ENCODE measurements at regions not wholly inside any gene's neighbourhood (a gene's known extent, or its start where the extent isn't known, plus 50 kb on each side); places are given as distances from the start of the nearest gene placed in this dataset.

DNA sequence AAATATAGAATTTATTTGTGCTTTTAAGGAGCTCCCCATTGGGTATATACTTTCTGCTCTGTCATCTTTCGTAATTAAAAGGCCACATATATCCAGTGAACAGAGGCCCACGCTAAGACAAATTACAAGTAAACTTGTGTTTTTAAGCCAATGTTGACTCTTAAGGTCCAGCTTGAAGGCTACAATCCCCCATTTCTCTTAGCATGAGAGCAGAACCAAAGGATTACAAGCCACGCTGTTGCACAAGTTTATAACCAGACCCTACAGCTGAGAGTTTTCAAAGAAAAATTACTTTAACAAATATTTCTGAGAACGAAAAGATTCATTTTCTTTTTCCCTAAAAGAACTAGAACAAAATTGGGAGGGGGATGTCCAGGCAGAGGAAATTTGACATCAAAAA lies 471.0 kb downstream of the TXNL1 start:
- Histone ChIP-seq H2AK5ac (ENCODE audit: insufficient read length, low read length) (no peak overlapping the region), H3K9me3 (ENCODE audit: control insufficient read depth, low read depth, low read length) (no peaks in the 10 kb centered on the region), H3K4me1 (ENCODE audit: insufficient read depth, low read length) (peaks cover 4% of the 10 kb centered on the region; the same call in 1 of the 2 replicates), H3K56ac (ENCODE audit: insufficient read length, low read depth, low read length) (no peak overlapping the region), H2BK5ac (ENCODE audit: insufficient read length, low read length) (no peak overlapping the region), H3K27ac (ENCODE audit: insufficient read length, low read depth, low read length) (no peak overlapping the region), H3K9ac (ENCODE audit: extremely low read depth, insufficient read length, low read length) (no peak overlapping the region), H2BK12ac (ENCODE audit: insufficient read length, low read depth, low read length) (no peak overlapping the region), H2BK15ac (ENCODE audit: low read depth, low read length) (no peak overlapping the region), H3K18ac (ENCODE audit: insufficient read length, low read depth, low read length) (no peak overlapping the region), H3K27me3 (ENCODE audit: insufficient read depth, low read length) (no peaks in the 10 kb centered on the region), H3K14ac (ENCODE audit: insufficient read depth, low read length) (no peak overlapping the region), H3K4ac (ENCODE audit: low read depth, low read length) (no peak overlapping the region), H3K23me2 (ENCODE audit: insufficient read length, low read depth, low read length, poor library complexity, severe bottlenecking) (no peaks in the 10 kb centered on the region), H2AFZ (ENCODE audit: low read length) (no peak overlapping the region), H3T11ph (ENCODE audit: low read length) (no peak overlapping the region), H3K23ac (ENCODE audit: insufficient read length, low read depth, low read length) (no peak overlapping the region), H2BK120ac (ENCODE audit: low read depth, low read length, poor library complexity, severe bottlenecking) (no peak overlapping the region), H2BK20ac (ENCODE audit: low read depth, low read length, poor library complexity, severe bottlenecking) (no peak overlapping the region), H4K8ac (replicated peaks; ENCODE audit: insufficient read length, low read depth, low read length) (no peak overlapping the region), H4K20me1 (ENCODE audit: control insufficient read depth, insufficient read depth, insufficient read length) (no peaks in the 10 kb centered on the region), H3K79me2 (ENCODE audit: insufficient read depth, low read length) (no peaks in the 10 kb centered on the region), H3K79me1 (ENCODE audit: insufficient read depth, low read depth, low read length, poor library complexity, severe bottlenecking) (no peaks in the 10 kb centered on the region), H4K91ac (ENCODE audit: insufficient read length, low read depth, low read length) (no peak overlapping the region), H4K5ac (ENCODE audit: insufficient read length, low read depth, low read length) (no peak overlapping the region), H3K4me2 (ENCODE audit: insufficient read depth, insufficient read length, low read length) (no peak overlapping the region)
- DNase-seq = no peak
- Mint-ChIP-seq H3K4me1 (peaks cover 16 to 24% of the 10 kb centered on the region in 2 experiments), H3K4me3 (no peak overlapping the region), H3K27me3 (ENCODE audit: low read depth) (no peaks in the 10 kb centered on the region), H3K36me3 (ENCODE audit: insufficient read depth in 1 of 3, low read depth in 3 of 3) (peaks cover 0 to 2% (median 0%) of the 10 kb centered on the region in 3 experiments; a peak in 1 of 7 replicates), H3K9me3 (no peaks in the 10 kb centered on the region; a peak in 1 of 5 replicates), H3K27ac (no peak overlapping the region)
- no CpG with 5 or more reads among the region's 4 CpGs for WGBS (ENCODE audit: extremely low coverage, insufficient read length, low lambda C conversion rate)
- TF ChIP-seq, protein P1, sequence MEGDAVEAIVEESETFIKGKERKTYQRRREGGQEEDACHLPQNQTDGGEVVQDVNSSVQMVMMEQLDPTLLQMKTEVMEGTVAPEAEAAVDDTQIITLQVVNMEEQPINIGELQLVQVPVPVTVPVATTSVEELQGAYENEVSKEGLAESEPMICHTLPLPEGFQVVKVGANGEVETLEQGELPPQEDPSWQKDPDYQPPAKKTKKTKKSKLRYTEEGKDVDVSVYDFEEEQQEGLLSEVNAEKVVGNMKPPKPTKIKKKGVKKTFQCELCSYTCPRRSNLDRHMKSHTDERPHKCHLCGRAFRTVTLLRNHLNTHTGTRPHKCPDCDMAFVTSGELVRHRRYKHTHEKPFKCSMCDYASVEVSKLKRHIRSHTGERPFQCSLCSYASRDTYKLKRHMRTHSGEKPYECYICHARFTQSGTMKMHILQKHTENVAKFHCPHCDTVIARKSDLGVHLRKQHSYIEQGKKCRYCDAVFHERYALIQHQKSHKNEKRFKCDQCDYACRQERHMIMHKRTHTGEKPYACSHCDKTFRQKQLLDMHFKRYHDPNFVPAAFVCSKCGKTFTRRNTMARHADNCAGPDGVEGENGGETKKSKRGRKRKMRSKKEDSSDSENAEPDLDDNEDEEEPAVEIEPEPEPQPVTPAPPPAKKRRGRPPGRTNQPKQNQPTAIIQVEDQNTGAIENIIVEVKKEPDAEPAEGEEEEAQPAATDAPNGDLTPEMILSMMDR (conservative IDR thresholded peaks at IDR 0.05) = no peak
